ENCODE measurements at regions not wholly inside any gene's neighbourhood (a gene's known extent, or its start where the extent isn't known, plus 50 kb on each side); places are given as distances from the start of the nearest gene placed in this dataset.

GRCh38 chr12:74963867-74964331 is 245.7 kb downstream of the KCNC2 start:
- no peaks in the 10 kb centered on the region for H3K4me1 ChIP-seq
- H3K4me3 ChIP-seq (ENCODE audit: low read depth, low read length): no peak overlapping the region
- no peaks in the 10 kb centered on the region for H3K27me3 ChIP-seq
- TF ChIP-seq, protein P1, sequence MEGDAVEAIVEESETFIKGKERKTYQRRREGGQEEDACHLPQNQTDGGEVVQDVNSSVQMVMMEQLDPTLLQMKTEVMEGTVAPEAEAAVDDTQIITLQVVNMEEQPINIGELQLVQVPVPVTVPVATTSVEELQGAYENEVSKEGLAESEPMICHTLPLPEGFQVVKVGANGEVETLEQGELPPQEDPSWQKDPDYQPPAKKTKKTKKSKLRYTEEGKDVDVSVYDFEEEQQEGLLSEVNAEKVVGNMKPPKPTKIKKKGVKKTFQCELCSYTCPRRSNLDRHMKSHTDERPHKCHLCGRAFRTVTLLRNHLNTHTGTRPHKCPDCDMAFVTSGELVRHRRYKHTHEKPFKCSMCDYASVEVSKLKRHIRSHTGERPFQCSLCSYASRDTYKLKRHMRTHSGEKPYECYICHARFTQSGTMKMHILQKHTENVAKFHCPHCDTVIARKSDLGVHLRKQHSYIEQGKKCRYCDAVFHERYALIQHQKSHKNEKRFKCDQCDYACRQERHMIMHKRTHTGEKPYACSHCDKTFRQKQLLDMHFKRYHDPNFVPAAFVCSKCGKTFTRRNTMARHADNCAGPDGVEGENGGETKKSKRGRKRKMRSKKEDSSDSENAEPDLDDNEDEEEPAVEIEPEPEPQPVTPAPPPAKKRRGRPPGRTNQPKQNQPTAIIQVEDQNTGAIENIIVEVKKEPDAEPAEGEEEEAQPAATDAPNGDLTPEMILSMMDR (IDR thresholded peaks at IDR 0.05; ENCODE audit: low read depth, low read length): no peak
- no peaks in the 10 kb centered on the region for H3K9me3 ChIP-seq
- H3K36me3 ChIP-seq: no peaks in the 10 kb centered on the region
- no peak for DNase-seq

- DNase-seq: no peak
- H3K4me1 ChIP-seq: no peaks in the 10 kb centered on the region
- no peaks in the 10 kb centered on the region for H3K36me3 ChIP-seq
- no peaks in the 10 kb centered on the region for H3K9me3 ChIP-seq
- TF ChIP-seq, protein P1 (IDR thresholded peaks at IDR 0.05; ENCODE audit: low read depth, low read length): no peak
- no peaks in the 10 kb centered on the region for H3K27me3 ChIP-seq
- no peak overlapping the region for H3K4me3 ChIP-seq (ENCODE audit: low read depth, low read length)
Observed at GRCh38 chr12:74964390-74964789, 245.2 kb downstream of the KCNC2 start.

DNA sequence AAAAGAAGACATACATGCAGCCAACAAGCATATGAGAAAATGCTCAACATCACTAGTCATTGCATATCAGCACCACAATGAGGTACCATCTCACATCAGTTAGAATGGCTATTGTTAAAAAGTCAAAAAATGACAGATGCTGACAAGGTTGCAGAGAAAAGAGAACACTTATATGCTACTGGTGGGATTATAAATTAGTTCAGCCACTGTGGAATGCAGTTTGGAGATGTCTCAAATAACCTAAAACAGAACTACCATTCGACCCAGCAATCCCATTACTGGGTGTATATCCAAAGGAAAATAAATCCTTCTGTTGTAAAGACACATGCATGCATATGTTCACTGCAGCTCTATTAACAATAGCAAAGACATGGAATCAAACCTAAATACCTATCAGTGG is 238.4 kb downstream of the KCNC2 start:
- TF ChIP-seq, protein P1 (IDR thresholded peaks at IDR 0.05; ENCODE audit: low read depth, low read length): no peak
- no peak for DNase-seq
- H3K9me3 ChIP-seq: no peaks in the 10 kb centered on the region
- no peak overlapping the region for H3K4me3 ChIP-seq (ENCODE audit: low read depth, low read length)
- H3K4me1 ChIP-seq: no peaks in the 10 kb centered on the region
- no peaks in the 10 kb centered on the region for H3K36me3 ChIP-seq
- H3K27me3 ChIP-seq: no peaks in the 10 kb centered on the region; the same call in 1 of the 2 replicates

- TF ChIP-seq, protein P1 (IDR thresholded peaks at IDR 0.05; ENCODE audit: low read depth, low read length): no peak
- Histone ChIP-seq H3K9me3 (no peaks in the 10 kb centered on the region), H3K36me3 (no peaks in the 10 kb centered on the region), H3K4me1 (no peaks in the 10 kb centered on the region), H3K27me3 (no peaks in the 10 kb centered on the region; the same call in 1 of the 2 replicates), H3K4me3 (ENCODE audit: low read depth, low read length) (no peak overlapping the region)
- no peak for DNase-seq
Observed at GRCh38 chr12:74977832-74978481, 231.7 kb downstream of the KCNC2 start.

- Histone ChIP-seq H3K27me3 (no peaks in the 10 kb centered on the region), H3K9me3 (no peaks in the 10 kb centered on the region), H3K4me3 (ENCODE audit: low read depth, low read length) (no peak overlapping the region), H3K36me3 (no peaks in the 10 kb centered on the region), H3K4me1 (no peaks in the 10 kb centered on the region)
- DNase-seq: no peak
- TF ChIP-seq, protein P1 (IDR thresholded peaks at IDR 0.05; ENCODE audit: low read depth, low read length): no peak
Observed at GRCh38 chr12:74980510-74980909, 229.1 kb downstream of the KCNC2 start.

DNA sequence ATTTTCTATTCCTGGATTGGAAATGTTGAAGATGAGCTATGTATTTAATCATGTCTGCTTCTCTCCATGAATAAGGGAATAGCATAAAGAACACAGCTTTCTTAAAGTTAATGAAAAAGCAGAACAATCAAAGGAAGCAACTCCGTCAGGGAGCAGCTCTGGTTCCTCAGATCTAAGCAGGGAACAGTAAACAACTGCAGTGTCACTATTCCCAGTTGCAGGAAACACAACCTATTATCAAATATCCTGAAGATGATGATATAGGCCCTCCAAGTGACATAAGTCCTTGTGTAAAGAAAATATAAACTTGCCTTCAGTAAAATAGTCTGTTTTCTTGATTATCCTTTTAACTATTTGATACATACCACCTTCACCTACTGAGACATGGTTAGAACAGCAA is 228.1 kb downstream of the KCNC2 start:
- TF ChIP-seq, protein P1 (IDR thresholded peaks at IDR 0.05; ENCODE audit: low read depth, low read length): no peak
- Histone ChIP-seq H3K4me3 (ENCODE audit: low read depth, low read length) (no peak overlapping the region), H3K27me3 (no peaks in the 10 kb centered on the region), H3K4me1 (no peaks in the 10 kb centered on the region), H3K9me3 (no peaks in the 10 kb centered on the region), H3K36me3 (no peaks in the 10 kb centered on the region)
- no peak for DNase-seq
